ENCODE measurements at regions not wholly inside any gene's neighbourhood (a gene's known extent, or its start where the extent isn't known, plus 50 kb on each side); places are given as distances from the start of the nearest gene placed in this dataset.
A peak's percentile ranks its signal among the peaks of the same experiment; 100 is the strongest.
"Not testable (repeated sequence)": the region's sequence is repeated elsewhere in the genome, so short reads cannot be mapped to it uniquely, and the experiment has no call there.

GRCh38 chr2:39571111-39571731, 94.5 kb upstream of the TMEM178A start:
- no peak for DNase-seq (ENCODE audit: low read depth, low spot score)

DNA sequence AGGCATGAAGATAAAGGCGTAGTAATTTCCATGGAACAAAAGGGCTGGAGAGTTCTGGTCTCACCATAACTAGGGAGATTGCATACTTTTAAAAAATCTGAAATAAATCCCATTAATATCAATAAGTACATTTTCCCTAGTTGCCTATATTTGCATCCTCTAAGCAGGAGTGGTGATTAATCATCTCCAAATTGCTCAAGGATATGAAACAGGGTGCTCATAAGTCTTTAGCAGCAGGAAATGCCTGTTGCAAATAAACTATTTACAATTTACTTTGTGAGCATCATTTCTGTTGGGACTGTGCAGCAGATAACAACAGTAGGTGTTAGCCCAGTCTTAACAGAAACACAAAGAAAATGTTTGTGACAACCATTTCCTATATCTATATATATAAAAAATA, 92.4 kb upstream of the TMEM178A start:
- no peak for DNase-seq (ENCODE audit: low read depth, low spot score)

DNA sequence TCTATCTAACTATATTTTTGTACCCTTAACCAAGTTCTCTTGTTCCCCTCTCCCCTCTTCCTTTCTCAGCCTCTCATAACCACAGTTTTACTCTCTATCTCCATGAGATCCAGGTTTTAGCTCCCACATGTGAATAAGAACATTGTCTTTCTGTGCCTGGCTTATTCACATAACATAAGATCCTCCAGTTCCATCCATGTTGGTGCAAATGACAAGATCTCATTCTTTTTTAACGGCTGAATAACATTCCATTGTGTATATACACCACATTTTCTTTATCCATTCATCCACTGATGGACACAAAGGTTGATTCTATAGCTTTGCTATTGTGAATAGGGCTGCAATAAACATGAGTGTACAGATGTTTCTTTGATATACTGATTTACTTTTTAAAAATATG, 83.9 kb upstream of the TMEM178A start:
- DNase-seq (ENCODE audit: low read depth, low spot score), result no peak

DNA sequence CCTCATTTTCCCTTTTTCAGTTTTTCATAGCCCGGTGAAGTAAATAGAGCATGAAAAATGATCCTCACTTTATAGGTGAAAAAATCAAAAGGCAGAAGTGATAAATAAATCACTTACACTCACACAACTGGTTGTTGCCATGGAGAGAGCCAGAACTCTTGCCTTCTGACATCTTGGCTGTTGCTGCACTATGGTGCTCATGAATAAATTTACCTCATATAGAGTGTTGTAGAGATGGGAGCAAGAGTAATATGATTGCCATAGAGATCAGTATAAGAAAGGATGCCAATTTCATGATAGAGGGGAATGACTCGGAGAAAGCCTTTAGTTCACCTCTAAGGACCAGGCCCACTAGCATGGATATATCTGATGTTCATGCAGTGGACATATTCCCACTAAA, 82.5 kb upstream of the TMEM178A start:
- DNase-seq (ENCODE audit: low read depth, low spot score), result no peak

- DNase-seq (ENCODE audit: low read depth, low spot score), result no peak
Measured at GRCh38 chr2:39583781-39584180, 81.9 kb upstream of the TMEM178A start.

DNA sequence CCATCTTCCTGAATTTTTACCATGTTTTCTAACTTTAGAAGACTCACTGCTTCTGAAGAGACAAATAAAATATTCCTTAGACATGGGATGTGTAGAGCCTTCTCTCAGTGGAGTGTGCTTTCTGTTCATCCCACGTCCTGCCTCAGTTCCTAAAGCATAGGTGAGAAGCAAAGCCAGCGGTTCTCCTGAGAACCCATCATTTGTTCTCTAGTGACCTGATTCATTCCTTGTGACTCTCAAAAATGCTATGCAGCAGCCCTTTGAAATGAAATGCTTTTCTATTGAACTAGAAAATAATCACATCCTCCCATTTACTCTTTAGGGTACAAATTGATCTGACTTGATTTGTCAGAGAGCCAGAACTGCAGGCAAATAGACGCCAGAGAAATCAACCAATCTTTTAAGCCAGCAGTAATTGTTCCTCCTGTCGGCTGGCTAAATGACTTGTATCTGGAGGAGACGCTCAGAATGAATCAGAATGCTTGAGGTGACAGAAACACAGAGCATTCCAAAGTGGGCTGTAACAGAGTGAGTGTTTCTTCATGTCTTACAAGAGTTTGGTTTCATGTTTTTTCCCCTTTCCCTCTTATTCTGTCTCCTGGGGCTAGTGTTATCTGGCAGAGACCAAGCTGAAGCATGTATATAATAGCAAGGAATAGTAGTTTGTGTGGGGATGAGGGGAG, 81.3 kb upstream of the TMEM178A start:
- no peak for DNase-seq (ENCODE audit: low read depth, low spot score)

DNA sequence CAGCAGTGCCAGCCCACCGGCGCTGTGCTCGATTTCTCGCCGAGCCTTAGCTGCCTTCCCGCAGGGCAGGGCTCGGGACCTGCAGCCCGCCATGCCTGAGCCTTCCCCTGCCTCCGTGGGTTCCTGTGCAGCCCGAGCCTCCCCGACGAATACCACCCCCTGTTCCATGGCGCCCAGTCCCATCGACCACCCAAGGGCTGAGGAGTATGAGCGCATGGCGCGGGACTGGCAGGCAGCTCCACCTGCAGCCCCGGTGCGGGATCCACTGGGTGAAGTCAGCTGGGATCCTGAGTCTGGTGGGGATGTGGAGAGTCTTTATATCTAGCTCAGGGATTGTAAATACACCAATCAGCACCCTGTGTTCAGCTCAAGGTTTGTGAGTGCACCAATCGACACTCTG, 80.2 kb upstream of the TMEM178A start:
- not testable (repeated sequence) for DNase-seq (ENCODE audit: low read depth, low spot score)

GRCh38 chr2:39587168-39587567, 78.5 kb upstream of the TMEM178A start:
- DNase-seq (ENCODE audit: low read depth, low spot score), result no peak

DNA sequence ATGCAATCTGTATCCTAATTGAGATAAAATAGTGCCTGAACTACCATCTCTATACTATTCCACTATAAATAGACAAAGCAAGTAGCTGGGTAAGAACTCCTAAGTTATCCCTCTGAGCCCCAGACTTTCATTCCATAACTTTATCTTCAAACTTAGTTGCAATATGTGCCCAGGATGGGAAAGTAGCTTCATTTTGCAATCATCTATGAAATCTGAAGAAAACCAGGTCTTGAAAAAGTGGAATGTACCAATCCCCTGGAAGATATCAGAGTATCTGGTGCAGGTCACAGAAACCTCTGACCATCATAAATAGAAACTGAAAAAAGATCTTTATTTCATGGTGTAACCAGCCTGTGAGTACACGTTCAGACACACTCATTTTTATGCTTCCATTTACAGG, 78.1 kb upstream of the TMEM178A start:
- no peak for DNase-seq (ENCODE audit: low read depth, low spot score)

GRCh38 chr2:39593439-39594393, 72.0 kb upstream of the TMEM178A start:
- peak; percentile 60 for DNase-seq (ENCODE audit: low read depth, low spot score)

DNA sequence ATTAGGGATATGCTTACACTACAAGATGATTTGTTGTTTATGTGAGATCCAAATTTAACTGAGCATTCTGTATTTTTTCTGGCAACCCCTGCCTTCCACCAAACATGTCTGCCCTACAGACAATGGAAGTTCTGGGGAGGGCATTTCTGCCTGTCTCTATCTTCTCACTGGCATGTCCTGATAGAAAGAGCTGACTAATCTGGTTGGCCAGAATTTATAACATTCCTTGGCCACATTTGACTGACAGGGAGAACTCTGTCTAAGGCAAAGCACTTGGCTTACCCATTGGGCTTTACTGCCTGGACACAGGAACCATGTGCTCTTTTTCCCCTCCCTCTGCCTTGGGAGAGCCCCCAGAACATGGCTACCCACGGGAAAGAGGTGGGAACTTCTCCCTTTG, 70.6 kb upstream of the TMEM178A start:
- DNase-seq (ENCODE audit: low read depth, low spot score), result no peak

DNA sequence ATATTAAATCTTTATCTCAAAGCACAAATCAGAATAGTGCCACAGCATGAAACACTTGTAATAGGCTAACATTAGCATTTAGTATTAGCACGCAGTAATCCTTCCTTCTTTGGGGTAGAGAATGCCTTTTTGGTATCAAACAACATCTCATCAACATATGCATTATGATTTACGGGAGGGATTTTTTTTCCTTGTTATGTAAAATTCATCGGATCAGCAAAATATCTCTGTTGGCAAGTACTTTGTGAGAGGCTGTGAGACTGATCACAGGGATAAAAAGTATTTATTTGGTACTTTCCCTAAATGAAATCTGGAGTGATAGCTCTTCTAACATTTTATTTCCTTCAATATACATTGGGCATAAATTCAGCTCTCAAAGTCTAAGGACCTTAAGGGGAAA, 68.4 kb upstream of the TMEM178A start:
- no peak for DNase-seq (ENCODE audit: low read depth, low spot score)

DNA sequence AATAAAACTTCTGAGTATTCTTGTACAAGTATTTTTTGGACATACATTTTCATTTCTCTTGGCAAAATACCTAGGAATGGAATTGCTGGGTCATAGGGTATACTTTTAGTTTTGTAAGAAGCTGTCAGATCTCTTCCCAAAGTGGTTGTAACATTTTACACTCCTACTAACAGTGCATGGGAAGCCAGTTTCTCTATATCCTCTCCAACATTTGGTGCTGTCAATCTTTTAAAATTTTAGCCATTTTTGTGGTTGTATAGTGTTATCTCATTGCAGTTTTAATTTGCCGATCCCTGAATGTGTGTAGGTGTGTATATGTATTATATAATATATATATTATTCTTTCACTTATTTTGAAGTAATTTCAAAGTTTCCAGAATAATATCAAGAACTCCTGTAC, 63.1 kb upstream of the TMEM178A start:
- DNase-seq (ENCODE audit: low read depth, low spot score), result no peak

- DNase-seq (ENCODE audit: low read depth, low spot score), result peak; percentile 10
Measured at GRCh38 chr2:39603436-39603835, 62.3 kb upstream of the TMEM178A start.

DNA sequence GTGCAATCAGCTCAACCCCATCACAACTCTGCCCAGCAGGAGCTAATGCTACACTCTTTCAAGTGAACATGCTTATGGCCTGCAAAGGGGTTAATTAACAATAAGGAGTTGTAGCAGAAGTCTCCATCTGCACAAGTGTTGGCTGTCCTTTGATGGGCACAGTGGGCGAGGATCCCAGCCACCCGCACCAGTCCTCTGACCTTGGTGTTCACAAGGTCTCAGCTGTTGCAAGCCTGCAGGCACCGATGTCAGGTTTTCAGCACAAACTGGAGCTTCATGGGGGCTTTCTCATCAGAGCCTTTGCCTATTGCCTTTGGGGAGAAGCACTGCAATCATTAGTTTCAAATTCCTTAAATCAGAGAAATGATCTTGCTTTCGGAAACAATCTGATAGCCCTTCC, 60.9 kb upstream of the TMEM178A start:
- DNase-seq (ENCODE audit: low read depth, low spot score), result no peak

DNA sequence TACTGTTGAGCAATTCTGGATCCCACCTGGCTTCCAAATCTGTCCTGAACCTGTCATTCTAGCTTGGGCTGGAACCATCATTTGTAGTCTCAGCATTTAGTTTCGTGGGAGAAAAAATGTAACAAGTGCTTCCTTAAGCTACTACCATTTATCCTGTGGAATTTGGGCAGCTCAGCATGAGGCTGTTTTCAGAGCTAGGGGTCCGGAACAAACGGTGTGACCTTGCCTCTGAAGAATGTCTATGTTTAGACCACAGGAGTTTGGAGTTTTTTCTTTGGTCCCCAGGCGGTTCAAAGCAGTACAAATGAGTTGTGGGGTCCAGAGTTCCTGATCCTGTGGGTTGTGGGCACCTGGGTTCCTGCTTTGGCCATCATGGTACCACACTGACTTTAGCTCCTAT, 59.1 kb upstream of the TMEM178A start:
- DNase-seq (ENCODE audit: low read depth, low spot score), result no peak

DNA sequence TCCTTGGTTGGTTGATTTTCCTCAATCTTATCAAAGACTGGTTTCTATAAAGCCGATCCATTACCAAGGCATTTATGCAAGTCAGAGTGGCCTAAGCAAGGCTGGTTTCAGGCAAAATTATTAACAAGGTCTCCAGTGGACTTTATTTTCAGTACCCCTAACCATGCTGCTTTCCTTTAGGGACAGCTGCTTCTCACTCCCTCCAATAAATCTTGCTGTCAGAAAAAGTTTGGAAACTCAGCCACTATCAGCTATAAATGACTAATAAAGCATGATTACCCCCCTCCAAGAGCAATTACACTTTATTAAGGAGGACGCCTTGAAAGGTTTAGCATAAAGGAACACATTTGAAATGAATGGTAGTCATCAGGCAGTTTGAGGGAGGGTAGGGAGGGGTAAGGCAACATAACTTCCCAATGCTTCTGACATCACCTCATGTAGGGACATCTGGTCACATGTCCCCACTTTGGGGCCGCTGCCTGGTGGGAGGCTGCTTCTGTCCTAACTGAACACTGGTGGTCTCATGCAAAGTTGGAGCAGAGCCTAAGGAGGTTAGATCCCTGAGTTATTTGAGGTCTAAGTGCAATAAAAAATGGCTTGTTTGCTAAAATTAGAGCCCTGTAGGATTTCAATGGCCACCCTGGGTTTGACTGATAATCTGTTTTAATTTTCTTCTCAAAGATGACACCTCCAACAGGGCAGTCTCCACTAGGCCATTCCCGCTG, 58.0 kb upstream of the TMEM178A start:
- no peak for DNase-seq (ENCODE audit: low read depth, low spot score)

DNA sequence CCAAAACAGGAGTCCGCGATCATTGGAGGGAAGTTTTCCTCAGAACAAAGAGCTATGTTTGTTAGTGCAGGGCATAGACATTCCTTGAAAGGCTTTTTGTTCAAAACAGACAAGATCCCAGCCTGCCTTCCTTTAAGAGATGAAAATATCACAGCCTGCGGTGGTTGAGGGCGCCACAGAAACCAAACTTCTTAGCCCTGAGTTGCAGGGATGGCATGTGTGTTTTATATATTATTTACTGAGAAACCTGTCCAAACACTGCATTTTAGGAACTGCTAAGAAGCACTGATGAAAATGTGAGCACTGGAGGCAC, 57.5 kb upstream of the TMEM178A start:
- no peak for DNase-seq (ENCODE audit: low read depth, low spot score)

- no peak for DNase-seq (ENCODE audit: low read depth, low spot score)
Measured at GRCh38 chr2:39608686-39609441, 56.9 kb upstream of the TMEM178A start.

GRCh38 chr2:39609917-39610316, 55.8 kb upstream of the TMEM178A start:
- no peak for DNase-seq (ENCODE audit: low read depth, low spot score)

GRCh38 chr2:39615675-39616074, 50.0 kb upstream of the TMEM178A start:
- no peak for DNase-seq (ENCODE audit: low read depth, low spot score)
